GM23338 (cell line): ENCODE measurements at regions not wholly inside any gene's neighbourhood (a gene's known extent, or its start where the extent isn't known, plus 50 kb on each side); places are given as distances from the start of the nearest gene placed in this dataset.

Source experiments
- ATAC-seq: fragments of 200-7000 bp; cut with Tn5 transposase; 3 replicates; pipeline ENCODE4 v1.9.1; 2020
- DNase-seq: peaks from one replicate; pipeline ENCODE4 v3.0.0-alpha.2; 2015; ENCODE audit warnings: low spot score
- H2AFZ ChIP-seq: fragments of 200-600 bp; sonication (generic); 2 replicates; pipeline ENCODE4 v1.8.0; 2016; ENCODE audit warnings: antibody characterized with exemption, mild to moderate bottlenecking, moderate library complexity
- H3F3A ChIP-seq: fragments of 200-600 bp; sonication (generic); replicated peaks from 2 replicates; pipeline ENCODE4 v1.8.0; 2017; ENCODE audit warnings: antibody characterized with exemption, mixed run types, low read depth
- H3K27ac ChIP-seq: fragments of 200-600 bp; sonication (generic); 2 replicates; pipeline ENCODE4 v1.6.1; 2016; ENCODE audit warnings: low read depth
- H3K27me3 ChIP-seq: fragments of 200-600 bp; sonication (generic); 2 replicates; pipeline ENCODE4 v1.8.0; 2016; ENCODE audit warnings: mild to moderate bottlenecking, mixed run types, moderate library complexity; ENCODE audit not compliant: insufficient read depth
- H3K36me3 ChIP-seq: fragments of 200-600 bp; sonication (generic); 2 replicates; pipeline ENCODE4 v1.8.0; 2016; ENCODE audit warnings: mild to moderate bottlenecking; ENCODE audit not compliant: insufficient read depth
- H3K4me1 ChIP-seq: fragments of 200-600 bp; sonication (generic); 2 replicates; pipeline ENCODE4 v1.8.0; 2016; ENCODE audit warnings: mild to moderate bottlenecking, moderate library complexity; ENCODE audit not compliant: insufficient read depth
- H3K4me2 ChIP-seq: fragments of 200-600 bp; sonication (generic); 2 replicates; pipeline ENCODE4 v1.7.1; 2017; ENCODE audit warnings: mixed run types
- H3K4me3 ChIP-seq: fragments of 200-600 bp; sonication (generic); 2 replicates; pipeline ENCODE4 v1.6.1; 2016; ENCODE audit warnings: mixed run types
- H3K79me2 ChIP-seq: fragments of 200-600 bp; sonication (generic); replicated peaks from 2 replicates; pipeline ENCODE4 v1.8.0; 2017; ENCODE audit warnings: mild to moderate bottlenecking; ENCODE audit not compliant: insufficient read depth
- H3K9me2 ChIP-seq: fragments of 200-600 bp; sonication (generic); 2 replicates; pipeline ENCODE4 v1.8.0; 2017; ENCODE audit not compliant: insufficient read depth
- H4K20me1 ChIP-seq: fragments of 200-600 bp; sonication (generic); replicated peaks from 2 replicates; pipeline ENCODE4 v1.8.0; 2017; ENCODE audit warnings: mild to moderate bottlenecking; ENCODE audit not compliant: insufficient read depth
- H3K27ac Mint-ChIP-seq: 2 replicates; pipeline ENCODE4 v1.8.0; 2020; ENCODE audit warnings: inconsistent platforms, mild to moderate bottlenecking, moderate library complexity, mixed read lengths
- H3K27me3 Mint-ChIP-seq: 3 replicates; pipeline ENCODE4 v1.8.0; 2022; ENCODE audit warnings: low read depth, mild to moderate bottlenecking, moderate library complexity, mixed read lengths, inconsistent platforms; ENCODE audit not compliant: insufficient read depth, poor library complexity
- H3K36me3 Mint-ChIP-seq: 3 replicates; pipeline ENCODE4 v1.8.0; 2021; ENCODE audit warnings: low read depth, mild to moderate bottlenecking, inconsistent platforms, moderate library complexity, mixed read lengths
- H3K4me1 Mint-ChIP-seq: 3 replicates; pipeline ENCODE4 v1.8.0; 2020; ENCODE audit warnings: mild to moderate bottlenecking, inconsistent platforms, mixed read lengths
- H3K4me3 Mint-ChIP-seq: 3 replicates; pipeline ENCODE4 v1.8.0; 2021; ENCODE audit warnings: moderate library complexity, mild to moderate bottlenecking, inconsistent platforms, mixed read lengths
- H3K9me3 Mint-ChIP-seq: 3 replicates; pipeline ENCODE4 v1.8.0; 2020; ENCODE audit warnings: moderate library complexity, mild to moderate bottlenecking, inconsistent platforms, mixed read lengths
- CREB1 ChIP-seq: fragments of 250-450 bp; sonication (Bioruptor Pico); IDR thresholded peaks from 2 replicates; pipeline ENCODE4 v1.5.0; 2020; ENCODE audit warnings: low read depth, mild to moderate bottlenecking, moderate library complexity
- EZH2 ChIP-seq: fragments of 200-600 bp; sonication (generic); IDR thresholded peaks from one replicate; pipeline ENCODE4 v1.8.0; 2017; ENCODE audit warnings: antibody characterized with exemption, mild to moderate bottlenecking, low read depth; ENCODE audit not compliant: unreplicated experiment
- EZH2phosphoT487 ChIP-seq: fragments of 200-600 bp; sonication (generic); IDR thresholded peaks from one replicate; pipeline ENCODE4 v1.8.1; 2018; ENCODE audit warnings: antibody characterized with exemption; ENCODE audit not compliant: unreplicated experiment
- JUNB ChIP-seq: IDR thresholded peaks from one replicate; pipeline ENCODE4 v1.6.1; 2016; ENCODE audit warnings: antibody characterized with exemption; ENCODE audit not compliant: unreplicated experiment
- NANOG ChIP-seq: IDR thresholded peaks from 2 replicates; pipeline ENCODE4 v1.6.1; 2016; ENCODE audit warnings: antibody characterized with exemption, borderline replicate concordance
- POLR2AphosphoS5 ChIP-seq: IDR thresholded peaks from 2 replicates; pipeline ENCODE4 v1.6.1; 2016; ENCODE audit warnings: antibody characterized with exemption, low read depth
- TF ChIP-seq, protein P1 (sequence below), 2 experiments: fragments of 200-600 bp in 1 of 2; sonication (generic) in 1 of 2; conservative IDR thresholded peaks; 2 replicates each; pipeline versions ENCODE4 v1.5.1 to v1.6.1; 2016 to 2017; ENCODE audit warnings: antibody characterized with exemption in 2 of 2, low read depth in 2 of 2, mild to moderate bottlenecking in 2 of 2, moderate library complexity in 1 of 2
- TF ChIP-seq, protein P2 (sequence below): IDR thresholded peaks from one replicate; pipeline ENCODE4 v1.6.1; 2018; ENCODE audit warnings: antibody characterized with exemption; ENCODE audit not compliant: unreplicated experiment

DNA sequence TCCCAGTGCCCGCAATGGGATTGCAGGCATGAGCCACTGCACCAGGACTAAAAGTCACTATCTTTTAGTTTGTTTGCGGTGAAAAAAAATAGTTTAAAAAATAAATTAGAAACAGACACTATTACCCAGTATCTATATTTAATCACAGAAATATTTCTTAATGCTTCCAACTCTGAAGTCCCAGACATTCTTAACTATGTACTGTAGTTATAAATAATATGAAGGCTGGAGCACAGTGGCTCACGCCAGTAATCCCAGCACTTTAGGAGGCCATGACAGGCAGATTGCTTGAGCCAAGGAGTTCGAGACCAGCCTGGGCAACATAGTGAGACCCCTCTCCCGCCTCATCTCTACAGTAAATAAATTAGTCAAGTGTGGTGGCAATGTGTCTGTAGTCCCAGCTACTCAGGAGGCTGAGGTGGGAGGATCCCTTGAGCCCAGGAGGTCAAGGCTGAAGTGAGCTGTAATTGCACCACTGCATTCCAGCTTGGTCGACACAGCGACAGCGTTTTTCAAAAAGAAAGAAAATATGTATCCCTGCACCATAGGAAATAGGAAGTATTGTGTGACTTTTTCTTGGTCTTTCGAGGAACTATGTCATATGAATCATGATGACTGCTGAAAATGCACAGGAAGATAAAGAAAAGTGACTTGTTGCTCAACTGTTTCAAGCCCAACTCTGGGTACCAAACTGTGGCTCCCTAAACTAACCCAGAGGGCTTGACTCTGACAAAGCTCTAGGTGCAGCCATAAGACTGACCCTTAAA, 74.9 kb upstream of the STEAP1B start:
- H3K27ac Mint-ChIP-seq = no peak overlapping the region
- no peak overlapping the region for H3K4me3 ChIP-seq
- no peaks in the 10 kb centered on the region for H3K4me1 Mint-ChIP-seq
- ATAC-seq (no peak), DNase-seq (no peak)
- H3K79me2 ChIP-seq = no peaks in the 10 kb centered on the region
- no peaks in the 10 kb centered on the region for H3K4me1 ChIP-seq
- H3F3A ChIP-seq = no peaks in the 10 kb centered on the region
- H3K27me3 Mint-ChIP-seq = no peaks in the 10 kb centered on the region
- H2AFZ ChIP-seq = no peak overlapping the region
- H3K9me2 ChIP-seq = peaks cover 5% of the 10 kb centered on the region
- no peaks in the 10 kb centered on the region for H3K36me3 Mint-ChIP-seq
- no peaks in the 10 kb centered on the region; the same call in 2 of the 3 replicates for H3K9me3 Mint-ChIP-seq
- H3K27me3 ChIP-seq = no peaks in the 10 kb centered on the region
- no peak overlapping the region for H3K4me2 ChIP-seq
- H3K4me3 Mint-ChIP-seq = no peak overlapping the region
- no peak overlapping the region for H3K27ac ChIP-seq
- no peaks in the 10 kb centered on the region; the same call in 1 of the 2 replicates for H3K36me3 ChIP-seq
- no peaks in the 10 kb centered on the region for H4K20me1 ChIP-seq
- TF ChIP-seq, protein P1, sequence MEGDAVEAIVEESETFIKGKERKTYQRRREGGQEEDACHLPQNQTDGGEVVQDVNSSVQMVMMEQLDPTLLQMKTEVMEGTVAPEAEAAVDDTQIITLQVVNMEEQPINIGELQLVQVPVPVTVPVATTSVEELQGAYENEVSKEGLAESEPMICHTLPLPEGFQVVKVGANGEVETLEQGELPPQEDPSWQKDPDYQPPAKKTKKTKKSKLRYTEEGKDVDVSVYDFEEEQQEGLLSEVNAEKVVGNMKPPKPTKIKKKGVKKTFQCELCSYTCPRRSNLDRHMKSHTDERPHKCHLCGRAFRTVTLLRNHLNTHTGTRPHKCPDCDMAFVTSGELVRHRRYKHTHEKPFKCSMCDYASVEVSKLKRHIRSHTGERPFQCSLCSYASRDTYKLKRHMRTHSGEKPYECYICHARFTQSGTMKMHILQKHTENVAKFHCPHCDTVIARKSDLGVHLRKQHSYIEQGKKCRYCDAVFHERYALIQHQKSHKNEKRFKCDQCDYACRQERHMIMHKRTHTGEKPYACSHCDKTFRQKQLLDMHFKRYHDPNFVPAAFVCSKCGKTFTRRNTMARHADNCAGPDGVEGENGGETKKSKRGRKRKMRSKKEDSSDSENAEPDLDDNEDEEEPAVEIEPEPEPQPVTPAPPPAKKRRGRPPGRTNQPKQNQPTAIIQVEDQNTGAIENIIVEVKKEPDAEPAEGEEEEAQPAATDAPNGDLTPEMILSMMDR (conservative IDR thresholded peaks at IDR 0.05; ENCODE audit: low read depth in 2 of 2) = no peak

DNA sequence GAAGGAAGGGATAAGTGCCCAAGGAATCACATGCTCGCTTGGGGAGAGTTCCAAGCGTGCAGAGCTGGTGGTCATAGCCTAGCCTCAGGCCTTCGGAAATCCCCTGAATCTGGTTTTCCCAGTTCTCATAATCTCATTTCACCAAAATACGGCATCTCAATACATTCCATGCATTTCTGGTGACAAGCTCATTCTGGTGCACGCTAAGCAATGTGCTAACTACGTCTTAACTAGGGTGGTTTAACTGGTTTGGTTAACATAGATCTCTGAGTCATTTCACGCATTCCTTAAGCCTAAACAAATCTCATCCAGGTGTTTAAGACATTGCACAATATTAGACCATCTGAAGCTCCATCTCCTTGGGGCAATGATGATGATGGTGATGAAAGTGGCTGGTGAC, 72.9 kb upstream of the STEAP1B start:
- H3K4me3 ChIP-seq = no peak overlapping the region
- ATAC-seq = no peak
- peaks cover 7% of the 10 kb centered on the region for H3K9me2 ChIP-seq
- Mint-ChIP-seq H3K27me3 (no peaks in the 10 kb centered on the region), H3K27ac (no peak overlapping the region), H3K9me3 (no peaks in the 10 kb centered on the region), H3K4me3 (no peak overlapping the region), H3K36me3 (no peaks in the 10 kb centered on the region), H3K4me1 (no peaks in the 10 kb centered on the region)
- DNase-seq = no peak
- no peaks in the 10 kb centered on the region for H4K20me1 ChIP-seq
- H3K4me1 ChIP-seq = no peaks in the 10 kb centered on the region
- no peaks in the 10 kb centered on the region for H3K27me3 ChIP-seq
- H3F3A ChIP-seq = no peaks in the 10 kb centered on the region
- H3K4me2 ChIP-seq = no peak overlapping the region
- no peak overlapping the region for H3K27ac ChIP-seq
- H3K36me3 ChIP-seq = no peaks in the 10 kb centered on the region; the same call in 1 of the 2 replicates
- no peak overlapping the region for H2AFZ ChIP-seq
- no peaks in the 10 kb centered on the region for H3K79me2 ChIP-seq
- TF ChIP-seq, protein P2, sequence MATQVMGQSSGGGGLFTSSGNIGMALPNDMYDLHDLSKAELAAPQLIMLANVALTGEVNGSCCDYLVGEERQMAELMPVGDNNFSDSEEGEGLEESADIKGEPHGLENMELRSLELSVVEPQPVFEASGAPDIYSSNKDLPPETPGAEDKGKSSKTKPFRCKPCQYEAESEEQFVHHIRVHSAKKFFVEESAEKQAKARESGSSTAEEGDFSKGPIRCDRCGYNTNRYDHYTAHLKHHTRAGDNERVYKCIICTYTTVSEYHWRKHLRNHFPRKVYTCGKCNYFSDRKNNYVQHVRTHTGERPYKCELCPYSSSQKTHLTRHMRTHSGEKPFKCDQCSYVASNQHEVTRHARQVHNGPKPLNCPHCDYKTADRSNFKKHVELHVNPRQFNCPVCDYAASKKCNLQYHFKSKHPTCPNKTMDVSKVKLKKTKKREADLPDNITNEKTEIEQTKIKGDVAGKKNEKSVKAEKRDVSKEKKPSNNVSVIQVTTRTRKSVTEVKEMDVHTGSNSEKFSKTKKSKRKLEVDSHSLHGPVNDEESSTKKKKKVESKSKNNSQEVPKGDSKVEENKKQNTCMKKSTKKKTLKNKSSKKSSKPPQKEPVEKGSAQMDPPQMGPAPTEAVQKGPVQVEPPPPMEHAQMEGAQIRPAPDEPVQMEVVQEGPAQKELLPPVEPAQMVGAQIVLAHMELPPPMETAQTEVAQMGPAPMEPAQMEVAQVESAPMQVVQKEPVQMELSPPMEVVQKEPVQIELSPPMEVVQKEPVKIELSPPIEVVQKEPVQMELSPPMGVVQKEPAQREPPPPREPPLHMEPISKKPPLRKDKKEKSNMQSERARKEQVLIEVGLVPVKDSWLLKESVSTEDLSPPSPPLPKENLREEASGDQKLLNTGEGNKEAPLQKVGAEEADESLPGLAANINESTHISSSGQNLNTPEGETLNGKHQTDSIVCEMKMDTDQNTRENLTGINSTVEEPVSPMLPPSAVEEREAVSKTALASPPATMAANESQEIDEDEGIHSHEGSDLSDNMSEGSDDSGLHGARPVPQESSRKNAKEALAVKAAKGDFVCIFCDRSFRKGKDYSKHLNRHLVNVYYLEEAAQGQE = no peak
- TF ChIP-seq EZH2 (no peak), CREB1 (no peak), JUNB (no peak), NANOG (no peak), POLR2AphosphoS5 (no peak), EZH2phosphoT487 (no peak)
- TF ChIP-seq, protein P1 (conservative IDR thresholded peaks at IDR 0.05; ENCODE audit: low read depth in 2 of 2) = no peak
